ENCODE measurements at regions not wholly inside any gene's neighbourhood (a gene's known extent, or its start where the extent isn't known, plus 50 kb on each side); places are given as distances from the start of the nearest gene placed in this dataset.

DNA sequence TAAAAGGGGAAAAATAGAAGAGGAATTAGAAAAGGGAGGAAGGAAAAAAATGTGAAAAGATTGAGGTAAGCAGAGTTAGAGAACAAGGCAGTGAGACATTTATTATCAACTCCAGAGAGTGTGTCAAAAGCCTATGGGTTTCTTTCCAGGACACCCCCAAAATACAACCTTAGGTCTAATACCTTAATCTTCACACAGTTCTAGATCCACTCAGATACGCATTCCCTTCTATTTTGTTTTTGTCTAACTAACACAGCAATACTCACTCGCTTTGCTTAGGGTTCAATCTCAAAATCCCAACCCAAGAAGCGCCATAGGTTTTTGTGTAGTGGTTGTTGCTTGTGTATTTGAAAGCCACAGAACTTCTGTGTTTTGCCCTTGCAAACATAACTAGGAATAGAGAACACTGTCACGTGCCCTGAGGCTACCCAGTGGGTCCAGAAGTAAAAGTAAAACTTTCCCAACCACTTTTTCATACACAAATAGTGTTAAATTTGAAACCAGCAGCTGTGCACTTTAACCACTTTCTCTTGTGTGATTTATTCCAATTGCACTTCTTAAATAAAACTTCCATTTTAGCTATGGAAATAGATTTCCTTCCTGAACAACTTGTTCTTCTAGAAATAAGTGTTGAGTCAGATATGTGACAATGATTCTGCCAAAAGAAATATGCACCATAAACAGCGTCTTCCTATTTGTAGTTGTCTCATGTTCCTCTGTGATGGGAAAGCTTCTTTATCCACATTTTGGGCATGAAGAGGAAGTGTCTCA lies 414.7 kb upstream of the GHITM start:
- Histone ChIP-seq H3K4ac (ENCODE audit: low read depth, low read length) (no peak overlapping the region), H4K8ac (ENCODE audit: low read depth, low read length) (no peak overlapping the region), H3K36me3 (ENCODE audit: control insufficient read depth in 1 of 2, insufficient read depth in 2 of 2, low read length in 2 of 2) (no peaks in the 10 kb centered on the region), H3K9me3 (ENCODE audit: insufficient read depth, low read depth, low read length) (no peaks in the 10 kb centered on the region), H3K18ac (ENCODE audit: low read length) (no peak overlapping the region), H3K79me1 (ENCODE audit: low read length) (no peaks in the 10 kb centered on the region), H3K4me2 (ENCODE audit: low read length) (no peak overlapping the region), H4K91ac (ENCODE audit: low read depth, low read length) (no peak overlapping the region), H3K27ac (ENCODE audit: low read depth, low read length) (no peak overlapping the region), H3K23ac (ENCODE audit: low read length) (no peak overlapping the region), H2BK5ac (ENCODE audit: low read depth, low read length, poor library complexity) (no peak overlapping the region), H3K79me2 (ENCODE audit: control insufficient read depth, insufficient read depth, low read length, poor library complexity) (no peaks in the 10 kb centered on the region), H2AK5ac (ENCODE audit: low read length) (no peak overlapping the region), H3K27me3 (ENCODE audit: insufficient read depth, low read length) (no peaks in the 10 kb centered on the region), H4K12ac (ENCODE audit: low read depth, low read length) (no peak overlapping the region), H3K9ac (ENCODE audit: low read length) (no peak overlapping the region), H3K4me1 (ENCODE audit: control insufficient read depth in 1 of 2, insufficient read depth in 2 of 2, low read length in 2 of 2) (no peaks in the 10 kb centered on the region), H2BK12ac (ENCODE audit: low read length) (no peak overlapping the region), H3K4me3 (ENCODE audit: low read depth, low read length) (no peak overlapping the region), H2BK120ac (ENCODE audit: insufficient read depth, low read length, poor library complexity) (no peak overlapping the region), H3K14ac (ENCODE audit: low read length) (no peak overlapping the region), H2AFZ (ENCODE audit: insufficient read depth, low read length, poor library complexity) (no peak overlapping the region)
- WGBS (ENCODE audit: extremely low coverage, insufficient coverage, insufficient read length), result no CpG with 5 or more reads among the region's 5 CpGs
- no peak for DNase-seq

- H3K79me2 ChIP-seq (ENCODE audit: control insufficient read depth, insufficient read depth, low read length, poor library complexity), result no peaks in the 10 kb centered on the region
- no peak overlapping the region for H2BK120ac ChIP-seq (ENCODE audit: insufficient read depth, low read length, poor library complexity)
- no peaks in the 10 kb centered on the region for H3K4me1 ChIP-seq (ENCODE audit: control insufficient read depth in 1 of 2, insufficient read depth in 2 of 2, low read length in 2 of 2)
- H4K12ac ChIP-seq (ENCODE audit: low read depth, low read length), result no peak overlapping the region
- no peaks in the 10 kb centered on the region for H3K79me1 ChIP-seq (ENCODE audit: low read length)
- H3K14ac ChIP-seq (ENCODE audit: low read length), result no peak overlapping the region
- H4K91ac ChIP-seq (ENCODE audit: low read depth, low read length), result no peak overlapping the region
- H3K9ac ChIP-seq (ENCODE audit: low read length), result no peak overlapping the region
- H3K4me3 ChIP-seq (ENCODE audit: low read depth, low read length), result no peak overlapping the region
- no CpG with 5 or more reads among the region's 1 CpG for WGBS (ENCODE audit: extremely low coverage, insufficient coverage, insufficient read length)
- no peak for DNase-seq
- H3K27ac ChIP-seq (ENCODE audit: low read depth, low read length), result no peak overlapping the region
- H3K27me3 ChIP-seq (ENCODE audit: insufficient read depth, low read length), result no peaks in the 10 kb centered on the region
- no peak overlapping the region for H4K8ac ChIP-seq (ENCODE audit: low read depth, low read length)
- H2AK5ac ChIP-seq (ENCODE audit: low read length), result no peak overlapping the region
- H2BK5ac ChIP-seq (ENCODE audit: low read depth, low read length, poor library complexity), result no peak overlapping the region
- H3K18ac ChIP-seq (ENCODE audit: low read length), result no peak overlapping the region
- H3K36me3 ChIP-seq (ENCODE audit: control insufficient read depth in 1 of 2, insufficient read depth in 2 of 2, low read length in 2 of 2), result no peaks in the 10 kb centered on the region
- no peaks in the 10 kb centered on the region for H3K9me3 ChIP-seq (ENCODE audit: insufficient read depth, low read depth, low read length)
- H2BK12ac ChIP-seq (ENCODE audit: low read length), result no peak overlapping the region
- no peak overlapping the region for H2AFZ ChIP-seq (ENCODE audit: insufficient read depth, low read length, poor library complexity)
- no peak overlapping the region for H3K23ac ChIP-seq (ENCODE audit: low read length)
- H3K4ac ChIP-seq (ENCODE audit: low read depth, low read length), result no peak overlapping the region
- no peak overlapping the region for H3K4me2 ChIP-seq (ENCODE audit: low read length)
These were observed 413.7 kb upstream of the GHITM start for GRCh38 chr10:83725567-83725966.

DNA sequence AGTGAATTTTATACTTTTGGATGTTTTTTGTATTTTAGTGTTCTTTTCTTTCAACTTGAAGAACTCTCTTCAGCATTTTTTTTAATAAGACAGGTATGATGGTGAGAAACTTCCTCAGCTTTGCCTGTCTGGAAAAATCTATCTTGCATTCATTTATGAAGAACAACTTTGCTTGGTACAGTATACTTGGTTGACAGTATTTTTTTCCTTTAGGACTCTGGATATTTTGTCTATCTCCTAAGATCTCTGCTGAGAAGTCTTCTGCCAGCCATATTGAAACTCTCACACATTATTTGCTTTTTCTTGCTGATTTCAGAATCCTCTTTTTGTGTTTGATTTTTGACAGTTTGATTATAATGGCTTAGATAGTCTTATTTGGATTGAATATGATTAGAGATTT lies 405.0 kb upstream of the GHITM start:
- Histone ChIP-seq H3K9ac (ENCODE audit: low read length) (no peak overlapping the region), H2BK120ac (ENCODE audit: insufficient read depth, low read length, poor library complexity) (no peak overlapping the region), H3K4me3 (ENCODE audit: low read depth, low read length) (no peak overlapping the region), H4K12ac (ENCODE audit: low read depth, low read length) (no peak overlapping the region), H3K79me1 (ENCODE audit: low read length) (no peaks in the 10 kb centered on the region), H3K79me2 (ENCODE audit: control insufficient read depth, insufficient read depth, low read length, poor library complexity) (no peaks in the 10 kb centered on the region), H4K91ac (ENCODE audit: low read depth, low read length) (no peak overlapping the region), H3K23ac (ENCODE audit: low read length) (no peak overlapping the region), H2BK12ac (ENCODE audit: low read length) (no peak overlapping the region), H3K4ac (ENCODE audit: low read depth, low read length) (no peak overlapping the region), H2BK5ac (ENCODE audit: low read depth, low read length, poor library complexity) (no peak overlapping the region), H3K4me2 (ENCODE audit: low read length) (no peak overlapping the region), H3K9me3 (ENCODE audit: insufficient read depth, low read depth, low read length) (peaks cover 2% of the 10 kb centered on the region), H3K4me1 (ENCODE audit: control insufficient read depth in 1 of 2, insufficient read depth in 2 of 2, low read length in 2 of 2) (no peaks in the 10 kb centered on the region), H3K18ac (ENCODE audit: low read length) (no peak overlapping the region), H2AFZ (ENCODE audit: insufficient read depth, low read length, poor library complexity) (no peak overlapping the region), H3K27ac (ENCODE audit: low read depth, low read length) (no peak overlapping the region), H3K14ac (ENCODE audit: low read length) (no peak overlapping the region), H2AK5ac (ENCODE audit: low read length) (no peak overlapping the region), H3K27me3 (ENCODE audit: insufficient read depth, low read length) (no peaks in the 10 kb centered on the region), H3K36me3 (ENCODE audit: control insufficient read depth in 1 of 2, insufficient read depth in 2 of 2, low read length in 2 of 2) (no peaks in the 10 kb centered on the region), H4K8ac (ENCODE audit: low read depth, low read length) (no peak overlapping the region)
- DNase-seq, result no peak

DNA sequence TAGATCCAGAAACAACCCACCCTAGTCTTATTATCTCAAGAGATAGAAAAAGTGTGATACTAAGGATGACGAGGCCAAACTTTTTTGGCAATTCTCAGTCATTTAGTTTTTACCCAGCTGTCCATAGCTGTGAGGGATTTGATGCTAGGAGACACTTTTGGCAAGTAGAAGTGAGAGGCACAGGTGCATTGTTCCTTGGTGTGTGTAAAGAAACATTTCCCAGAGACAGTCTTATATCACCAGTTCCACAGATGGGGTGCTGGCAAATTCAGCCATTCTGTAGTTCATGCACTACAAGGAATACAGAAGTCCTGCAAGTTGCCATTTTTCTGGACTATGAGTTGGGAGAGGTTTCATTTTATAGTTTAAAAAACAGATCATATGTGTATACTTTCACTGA lies 403.3 kb upstream of the GHITM start:
- H2BK5ac ChIP-seq (ENCODE audit: low read depth, low read length, poor library complexity), result no peak overlapping the region
- H3K27me3 ChIP-seq (ENCODE audit: insufficient read depth, low read length), result no peaks in the 10 kb centered on the region
- H4K8ac ChIP-seq (ENCODE audit: low read depth, low read length), result no peak overlapping the region
- H3K79me1 ChIP-seq (ENCODE audit: low read length), result no peaks in the 10 kb centered on the region
- H3K27ac ChIP-seq (ENCODE audit: low read depth, low read length), result no peak overlapping the region
- no peaks in the 10 kb centered on the region for H3K79me2 ChIP-seq (ENCODE audit: control insufficient read depth, insufficient read depth, low read length, poor library complexity)
- no peak for DNase-seq
- no peak overlapping the region for H2AK5ac ChIP-seq (ENCODE audit: low read length)
- no peaks in the 10 kb centered on the region for H3K4me1 ChIP-seq (ENCODE audit: control insufficient read depth in 1 of 2, insufficient read depth in 2 of 2, low read length in 2 of 2)
- no peak overlapping the region for H3K4me3 ChIP-seq (ENCODE audit: low read depth, low read length)
- no peak overlapping the region for H3K9ac ChIP-seq (ENCODE audit: low read length)
- H2BK12ac ChIP-seq (ENCODE audit: low read length), result no peak overlapping the region
- no peak overlapping the region for H4K91ac ChIP-seq (ENCODE audit: low read depth, low read length)
- no peak overlapping the region for H3K4me2 ChIP-seq (ENCODE audit: low read length)
- no peak overlapping the region for H3K18ac ChIP-seq (ENCODE audit: low read length)
- H3K9me3 ChIP-seq (ENCODE audit: insufficient read depth, low read depth, low read length), result peaks cover 2% of the 10 kb centered on the region
- no peak overlapping the region for H3K14ac ChIP-seq (ENCODE audit: low read length)
- H3K4ac ChIP-seq (ENCODE audit: low read depth, low read length), result no peak overlapping the region
- H4K12ac ChIP-seq (ENCODE audit: low read depth, low read length), result no peak overlapping the region
- no peak overlapping the region for H2BK120ac ChIP-seq (ENCODE audit: insufficient read depth, low read length, poor library complexity)
- H2AFZ ChIP-seq (ENCODE audit: insufficient read depth, low read length, poor library complexity), result no peak overlapping the region
- WGBS (ENCODE audit: extremely low coverage, insufficient coverage, insufficient read length), result no CpG with 5 or more reads among the region's 1 CpG
- no peak overlapping the region for H3K23ac ChIP-seq (ENCODE audit: low read length)
- no peaks in the 10 kb centered on the region for H3K36me3 ChIP-seq (ENCODE audit: control insufficient read depth in 1 of 2, insufficient read depth in 2 of 2, low read length in 2 of 2)
